MCF 10A (cell line): ENCODE measurements at regions not wholly inside any gene's neighbourhood (a gene's known extent, or its start where the extent isn't known, plus 50 kb on each side); places are given as distances from the start of the nearest gene placed in this dataset.

Experiments
- BruUV-seq: library from RNA; stranded (reverse); fragments of 400-500 nt; replicated peaks from 2 replicates; lab custom pipeline; 2021; lab: Mats Ljungman, UMichigan
- CTCF ChIA-PET: fragments of 300-600 bp; sonication (Branson Sonifier 250); formaldehyde crosslinking; extraction: SDS; loops from one replicate; lab custom pipeline; 2021; ENCODE audit warnings: antibody characterized with exemption, inconsistent platforms; lab: Yijun Ruan, JAX
- POLR2A ChIA-PET: fragments of 300-600, 350-650 bp; sonication (Branson Sonifier 250); formaldehyde crosslinking; extraction: SDS; loops from one replicate; lab custom pipeline; 2020; ENCODE audit warnings: antibody characterized with exemption, inconsistent platforms; lab: Yijun Ruan, JAX
- DNase-seq: peaks from one replicate; pipeline ENCODE4 v3.0.0-alpha.2; 2018; ENCODE audit not compliant: unreplicated experiment
- H3K27ac Mint-ChIP-seq: one replicate; pipeline ENCODE4 v1.8.0; 2022; ENCODE audit warnings: mild to moderate bottlenecking, low read depth, mixed read lengths; ENCODE audit not compliant: unreplicated experiment
- H3K27me3 Mint-ChIP-seq: one replicate; pipeline ENCODE4 v1.8.0; 2022; ENCODE audit warnings: mixed read lengths; ENCODE audit not compliant: insufficient read depth, unreplicated experiment
- H3K36me3 Mint-ChIP-seq: one replicate; pipeline ENCODE4 v1.8.0; 2022; ENCODE audit warnings: mild to moderate bottlenecking, moderate library complexity, mixed read lengths; ENCODE audit not compliant: insufficient read depth, unreplicated experiment
- H3K4me1 Mint-ChIP-seq: one replicate; pipeline ENCODE4 v1.8.0; 2022; ENCODE audit warnings: mixed read lengths; ENCODE audit not compliant: insufficient read depth, unreplicated experiment
- H3K4me3 Mint-ChIP-seq: one replicate; pipeline ENCODE4 v1.8.0; 2022; ENCODE audit warnings: mild to moderate bottlenecking, moderate library complexity, mixed read lengths; ENCODE audit not compliant: unreplicated experiment
- H3K9me3 Mint-ChIP-seq: one replicate; pipeline ENCODE4 v1.8.0; 2022; ENCODE audit warnings: mixed read lengths; ENCODE audit not compliant: unreplicated experiment
- CTCF ChIP-seq: fragments of 200-600 bp; IDR thresholded peaks from one replicate; pipeline ENCODE4 v1.8.0; 2022; ENCODE audit warnings: antibody characterized with exemption, mild to moderate bottlenecking; ENCODE audit not compliant: unreplicated experiment
- intact Hi-C: fragments of 100-400 bp; cut with micrococcal nuclease; formaldehyde crosslinking; loops from 2 replicates; pipeline ENCODE4 v1.14.1; 2022

GRCh38 chr20:6914986-6915385, 147.5 kb downstream of the BMP2 start:
- CTCF ChIA-PET, result interaction anchor here (0.8 to 1.0 kb wide), 3 partner anchors 23 to 180 kb away, joined by 3 to 4 read pairs (median 3); no protein-coding TSS in a partner anchor
- Mint-ChIP-seq H3K4me1 (no peaks in the 10 kb centered on the region), H3K4me3 (no peak overlapping the region), H3K27me3 (no peaks in the 10 kb centered on the region), H3K27ac (no peak overlapping the region), H3K36me3 (no peaks in the 10 kb centered on the region), H3K9me3 (no peaks in the 10 kb centered on the region)
- intact Hi-C loops, result no loop called here
- POLR2A ChIA-PET, result interaction anchor here (0.6 to 1.0 kb wide), 3 partner anchors 23 to 646 kb away, joined by 3 read pairs; no protein-coding TSS in a partner anchor
- no peak for DNase-seq
- no peak for TF ChIP-seq CTCF
- no TSS peak for BruUV-seq

GRCh38 chr20:6916938-6917337, 149.5 kb downstream of the BMP2 start:
- H3K4me3 Mint-ChIP-seq, result no peak overlapping the region
- BruUV-seq, result no TSS peak
- H3K27ac Mint-ChIP-seq, result no peak overlapping the region
- CTCF ChIA-PET, result interaction anchor here (0.7 to 1.0 kb wide), 2 partner anchors 16 to 644 kb away, joined by 4 to 5 read pairs; no protein-coding TSS in a partner anchor
- POLR2A ChIA-PET, result interaction anchor here (1.1 kb wide), 1 partner anchor 74 kb away, joined by 3 read pairs; no protein-coding TSS in a partner anchor
- H3K4me1 Mint-ChIP-seq, result peaks cover 6% of the 10 kb centered on the region
- no peaks in the 10 kb centered on the region for H3K27me3 Mint-ChIP-seq
- no peaks in the 10 kb centered on the region for H3K9me3 Mint-ChIP-seq
- intact Hi-C loops, result no loop called here
- TF ChIP-seq CTCF, result no peak
- H3K36me3 Mint-ChIP-seq, result no peaks in the 10 kb centered on the region
- no peak for DNase-seq

DNA sequence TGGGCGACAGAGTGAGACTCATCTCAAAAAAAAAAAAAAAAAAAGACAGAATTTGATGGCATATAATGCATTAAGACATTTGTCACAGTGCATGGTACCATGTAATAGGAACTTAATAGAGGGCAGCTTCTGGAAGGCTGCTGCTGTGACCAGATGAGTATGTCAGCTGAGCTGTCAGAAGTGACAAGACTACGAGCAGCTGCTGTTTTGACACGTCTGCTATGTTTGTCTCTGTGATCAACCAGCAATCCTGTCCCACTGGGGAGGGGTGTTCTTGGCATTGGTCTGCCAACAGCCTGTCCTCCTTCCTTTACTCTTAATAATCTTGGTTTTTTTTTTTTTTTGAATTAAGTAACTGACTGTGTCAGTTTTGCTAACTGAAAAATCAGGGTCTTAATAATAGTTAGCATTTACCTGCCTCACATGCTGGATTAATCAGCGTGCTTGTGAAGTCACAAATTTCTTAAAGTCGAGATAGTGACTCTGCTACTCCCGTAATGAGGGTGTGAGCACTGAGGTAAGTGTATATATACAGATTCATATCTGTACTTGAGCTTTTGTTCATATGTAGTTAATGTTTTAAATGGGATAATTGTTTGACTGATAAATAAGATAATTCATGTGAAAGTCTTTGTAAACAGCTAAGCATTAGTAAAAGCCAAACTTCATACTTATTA, 152.4 kb downstream of the BMP2 start:
- Mint-ChIP-seq H3K27me3 (no peaks in the 10 kb centered on the region), H3K4me1 (peaks cover 9% of the 10 kb centered on the region), H3K4me3 (no peak overlapping the region), H3K27ac (no peak overlapping the region), H3K9me3 (no peaks in the 10 kb centered on the region), H3K36me3 (no peaks in the 10 kb centered on the region)
- no peak for DNase-seq
- intact Hi-C loops, result no loop called here
- ChIA-PET POLR2A (interaction anchor here (0.6 to 1.5 kb wide), 6 partner anchors 11 to 75 kb away, joined by 3 to 7 read pairs (median 4); no protein-coding TSS in a partner anchor), CTCF (interaction anchor here (0.6 to 2.0 kb wide), 5 partner anchors 8 to 783 kb away, joined by 3 to 6 read pairs (median 3); no protein-coding TSS in a partner anchor)
- no peak for TF ChIP-seq CTCF
- BruUV-seq, result no TSS peak

GRCh38 chr20:6920991-6921613, 153.6 kb downstream of the BMP2 start:
- peaks cover 15% of the 10 kb centered on the region for H3K4me1 Mint-ChIP-seq
- peak; percentile 28 for DNase-seq
- ChIA-PET POLR2A (interaction anchor here (0.5 to 1.9 kb wide), 12 partner anchors 12 to 534 kb away, joined by 3 to 8 read pairs (median 4); no protein-coding TSS in a partner anchor), CTCF (interaction anchor here (0.6 to 2.0 kb wide), 12 partner anchors 9 to 831 kb away, joined by 3 to 9 read pairs (median 4); no protein-coding TSS in a partner anchor)
- no peak for TF ChIP-seq CTCF
- H3K36me3 Mint-ChIP-seq, result no peaks in the 10 kb centered on the region
- peak overlapping the region; percentile 80 for H3K27ac Mint-ChIP-seq
- intact Hi-C loops, result no loop called here
- no TSS peak for BruUV-seq
- H3K4me3 Mint-ChIP-seq, result peak overlapping the region; percentile 52
- H3K9me3 Mint-ChIP-seq, result no peaks in the 10 kb centered on the region
- no peaks in the 10 kb centered on the region for H3K27me3 Mint-ChIP-seq
